ENCODE measurements at regions not wholly inside any gene's neighbourhood (a gene's known extent, or its start where the extent isn't known, plus 50 kb on each side); places are given as distances from the start of the nearest gene placed in this dataset.
"Not testable (repeated sequence)": the region's sequence is repeated elsewhere in the genome, so short reads cannot be mapped to it uniquely, and the experiment has no call there.

DNA sequence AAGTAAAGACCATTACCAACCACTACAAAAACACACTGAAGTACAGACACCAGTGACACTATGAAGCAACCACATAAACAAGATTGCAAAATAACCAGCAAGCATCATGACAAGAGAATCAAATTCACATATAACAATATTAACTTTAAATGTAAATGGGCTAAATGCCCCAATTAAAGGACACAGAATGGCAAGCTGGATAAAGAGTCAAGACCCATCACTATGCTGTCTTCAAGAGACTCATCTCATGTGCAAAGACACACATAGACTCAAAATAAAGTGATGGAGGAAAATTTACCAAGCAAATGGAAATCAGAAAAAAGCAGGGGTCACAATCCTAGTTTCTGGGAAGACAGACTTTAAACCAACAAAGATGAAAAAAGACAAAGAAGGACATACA is 215.3 kb upstream of the DMRTA1 start:
- not testable (repeated sequence) for TF ChIP-seq POLR2AphosphoS5, POLR2A (IDR thresholded peaks at IDR 0.05; ENCODE audit: low read depth, low read length)

Data from GM12892 (cell line).